Stomach (tissue), 8 donors: ENCODE measurements at regions not wholly inside any gene's neighbourhood (a gene's known extent, or its start where the extent isn't known, plus 50 kb on each side); places are given as distances from the start of the nearest gene placed in this dataset.

ENCODE experiments used
- DNase-seq, 2 donors: peaks; one replicate each; pipeline versions ENCODE4 v3.0.0 to v3.0.0-alpha.2; 2013 to 2019
- H3K27ac ChIP-seq, 5 donors: fragments of 200-600 bp in 4 of 5; sonication (generic) in 4 of 5; one replicate each; pipeline ENCODE4 v1.5.1; 2013 to 2019; ENCODE audit warnings: mild to moderate bottlenecking in 1 of 5, moderate library complexity in 1 of 5
- H3K27me3 ChIP-seq, 3 donors: fragments of 200-600 bp; sonication (generic); one replicate each; pipeline ENCODE4 v1.5.1; 2017 to 2019; ENCODE audit warnings: mixed run types in 1 of 3
- H3K36me3 ChIP-seq, 4 donors: fragments of 200-600 bp; sonication (generic); 1 replicate in 3 of 4; 2 replicates in 1 of 4; pipeline ENCODE4 v1.5.1; 2016 to 2019
- H3K4me1 ChIP-seq, 4 donors: fragments of 200-600 bp; sonication (generic); one replicate each; pipeline ENCODE4 v1.5.1; 2016 to 2019
- H3K4me3 ChIP-seq, 4 donors: fragments of 200-600 bp; sonication (generic) in 3 of 4; one replicate each; pipeline ENCODE4 v1.5.1; 2016 to 2019; ENCODE audit warnings: mild to moderate bottlenecking in 1 of 4
- H3K9me3 ChIP-seq, 4 donors: fragments of 200-600 bp; sonication (generic); one replicate each; pipeline ENCODE4 v1.5.1; 2016 to 2019
- CTCF ChIP-seq, 7 experiments: fragments of 450-650 bp in 4 of 7; fragments of 200-600 bp in 3 of 7; sonication (generic) in 3 of 7; IDR thresholded peaks; one replicate each; pipeline ENCODE4 v1.5.1; 2016 to 2019; ENCODE audit warnings: antibody characterized with exemption in 7 of 7, control low read depth in 2 of 7, mild to moderate bottlenecking in 1 of 7
- EP300 ChIP-seq: sonication (generic); formaldehyde crosslinking; IDR thresholded peaks from one replicate; pipeline ENCODE4 v1.6.1; 2017; ENCODE audit warnings: antibody characterized with exemption
- POLR2A ChIP-seq, 4 donors: fragments of 450-650 bp; IDR thresholded peaks; one replicate each; pipeline ENCODE4 v1.6.1; 2016; ENCODE audit warnings: antibody characterized with exemption in 4 of 4, control low read depth in 2 of 4, mild to moderate bottlenecking in 1 of 4, moderate library complexity in 1 of 4
- POLR2AphosphoS5 ChIP-seq, 3 donors: sonication (generic); formaldehyde crosslinking; IDR thresholded peaks; one replicate each; pipeline ENCODE4 v1.6.1; 2016; ENCODE audit warnings: antibody characterized with exemption in 3 of 3
- WGBS, 5 donors: extraction: QIAGEN DNeasy Blood & Tissue Kit in 3 of 5; methylation state at CpG; one replicate each; pipeline versions ENCODE4 v1.1.5 to v1.1.7; 2013 to 2018; 5-methylcytosine and 5-hydroxymethylcytosine counted together
- intact Hi-C: fragments of 100-400 bp; cut with DNase I; formaldehyde crosslinking; loops from one replicate; pipeline ENCODE4 v1.15.1; 2023; ENCODE audit warnings: low total_unique reads
- donor health status: healthy with polysubstance abuse.
- donor health status: Bipolar disorder and iron deficiency.
- donor health status: healthy.

GRCh38 chr13:51532736-51533197 lies 51.5 kb upstream of the WDFY2 start:
- H3K4me1 ChIP-seq, result peaks cover 0 to 11% (median 4%) of the 10 kb centered on the region in 4 donors
- H3K9me3 ChIP-seq, result no peaks in the 10 kb centered on the region
- no peaks in the 10 kb centered on the region for H3K36me3 ChIP-seq
- no peak overlapping the region for H3K27ac ChIP-seq
- no peak for DNase-seq
- intact Hi-C loops, result no loop called here
- no peaks in the 10 kb centered on the region for H3K27me3 ChIP-seq
- 59 to 78% (median 73%) methylated on average over 2 of the region's 2 CpGs for WGBS, 5 donors
- no peak overlapping the region for H3K4me3 ChIP-seq
- no peak for TF ChIP-seq POLR2A (IDR thresholded peaks at IDR 0.05)
- no peak for TF ChIP-seq CTCF (IDR thresholded peaks at IDR 0.05)
- no peak for TF ChIP-seq EP300
- TF ChIP-seq POLR2AphosphoS5 (IDR thresholded peaks at IDR 0.05), result no peak

GRCh38 chr13:51534041-51534817 lies 50.0 kb upstream of the WDFY2 start:
- Histone ChIP-seq H3K9me3 (no peaks in the 10 kb centered on the region), H3K4me3 (no peak overlapping the region), H3K27me3 (no peaks in the 10 kb centered on the region), H3K4me1 (peaks cover 0 to 11% (median 4%) of the 10 kb centered on the region in 4 donors), H3K27ac (peak overlapping the region in 1 of 5 donors; percentile 1), H3K36me3 (no peaks in the 10 kb centered on the region)
- 61 to 75% (median 65%) methylated on average over 6 of the region's 6 CpGs for WGBS, 5 donors
- peak; percentile 21 to 31 for DNase-seq
- intact Hi-C loops, result no loop called here
- TF ChIP-seq EP300 (no peak), POLR2A (IDR thresholded peaks at IDR 0.05) (no peak), POLR2AphosphoS5 (IDR thresholded peaks at IDR 0.05) (no peak), CTCF (IDR thresholded peaks at IDR 0.05) (no peak)
